D341Med (cell line): ENCODE measurements at regions not wholly inside any gene's neighbourhood (a gene's known extent, or its start where the extent isn't known, plus 50 kb on each side); places are given as distances from the start of the nearest gene placed in this dataset.
"Not testable (repeated sequence)": the region's sequence is repeated elsewhere in the genome, so short reads cannot be mapped to it uniquely, and the experiment has no call there.

Experiments used
- DNase-seq: peaks from one replicate; pipeline ENCODE4 v3.0.0; 2012; ENCODE audit warnings: low spot score

DNA sequence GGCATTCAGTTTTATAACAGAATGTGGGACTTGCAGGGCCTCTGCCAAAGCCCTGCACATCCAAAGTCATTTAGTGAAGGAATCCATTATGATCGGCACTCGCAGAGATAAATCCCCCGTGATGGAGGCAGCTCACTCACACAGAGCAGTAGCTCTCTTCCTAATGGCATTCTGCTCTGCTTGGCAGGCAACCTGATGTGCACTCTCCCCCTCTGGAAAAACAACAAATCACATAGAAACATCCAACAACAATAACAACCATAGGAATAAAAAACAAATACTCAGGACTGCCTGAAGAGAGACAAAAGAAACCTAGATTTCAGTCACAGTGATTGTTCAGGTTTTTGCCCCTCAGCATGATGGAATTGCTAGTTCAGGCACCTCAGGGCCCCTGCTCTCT lies 59.7 kb downstream of the NAA11 start:
- no peak for DNase-seq

DNA sequence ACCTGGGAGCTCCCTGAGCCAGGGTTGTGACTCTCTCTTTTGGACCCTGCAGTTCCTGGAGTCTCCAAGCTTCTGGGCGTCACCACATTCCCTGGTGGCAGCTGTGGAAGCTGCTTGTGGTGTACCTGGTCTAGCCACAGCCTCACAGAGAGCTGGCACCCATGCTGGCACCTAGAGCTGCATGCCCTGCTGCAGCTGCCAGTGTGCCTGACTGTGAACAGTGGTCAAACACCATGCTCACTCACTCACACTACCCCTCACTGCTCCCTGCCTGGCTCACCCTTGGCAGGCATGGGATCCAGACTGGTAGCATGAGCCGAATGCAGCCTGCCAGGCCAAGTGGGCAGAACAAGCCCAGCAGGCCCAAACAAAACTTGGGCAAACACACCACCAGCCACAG lies 66.6 kb downstream of the NAA11 start:
- DNase-seq, result no peak

DNA sequence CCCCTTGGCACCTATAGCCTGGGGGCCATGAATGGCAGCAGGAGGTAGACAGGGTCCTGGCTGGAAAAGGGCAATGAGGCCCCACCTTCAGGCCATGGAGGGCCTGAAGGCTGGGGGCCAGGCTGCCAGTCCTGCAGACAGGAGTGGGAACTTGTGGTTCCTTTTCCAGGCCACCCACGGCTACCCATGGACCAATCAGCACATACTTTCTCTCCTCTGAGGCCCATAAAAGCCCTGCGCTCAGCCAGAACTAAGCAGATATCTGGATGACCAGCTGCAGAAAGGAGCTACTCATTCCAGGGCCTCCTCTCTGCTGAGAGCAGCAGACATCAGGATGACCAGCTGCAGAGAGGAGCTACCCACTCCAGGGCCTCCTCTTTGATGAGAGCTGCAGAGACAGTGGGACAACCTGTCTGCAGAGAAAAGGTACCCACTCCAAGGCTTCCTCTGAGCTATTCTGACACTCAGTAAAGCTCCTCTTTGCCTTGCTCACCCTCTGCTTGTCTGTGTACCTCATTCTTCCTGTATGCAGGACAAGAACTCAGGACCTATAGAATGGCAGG lies 67.2 kb downstream of the NAA11 start:
- DNase-seq, result no peak

DNA sequence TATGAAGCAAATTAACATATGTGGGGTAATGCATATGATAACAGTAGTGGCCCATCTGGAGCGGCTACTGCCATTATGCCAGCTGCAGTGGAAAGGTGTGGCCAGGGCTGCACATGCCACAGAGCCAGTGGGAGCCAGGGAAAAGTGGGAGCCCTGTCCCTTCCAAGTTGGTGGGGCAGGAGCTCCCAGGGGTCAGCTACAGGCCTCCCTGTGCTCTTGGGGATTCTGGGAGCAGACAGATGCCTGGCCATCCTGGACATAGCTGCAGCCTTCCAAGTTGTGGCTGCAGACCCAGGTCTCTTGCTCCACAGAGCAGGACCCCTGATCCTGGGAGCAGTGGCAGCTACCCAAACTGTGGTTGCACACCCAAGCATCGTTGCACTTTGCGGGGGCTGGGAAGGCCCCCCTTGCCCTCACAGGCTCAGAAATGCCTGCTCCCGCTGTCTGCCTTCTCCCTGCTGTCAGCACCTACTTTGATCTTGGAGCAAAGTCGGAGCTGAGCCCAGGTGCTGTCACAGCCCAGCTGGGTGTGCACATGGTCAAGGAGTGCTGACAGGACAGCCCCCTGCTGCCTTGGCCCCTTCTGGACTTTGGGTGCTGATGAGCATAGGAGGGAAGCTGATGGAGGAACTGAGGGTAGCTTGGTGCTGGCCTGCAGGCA lies 67.8 kb downstream of the NAA11 start:
- no peak for DNase-seq

DNA sequence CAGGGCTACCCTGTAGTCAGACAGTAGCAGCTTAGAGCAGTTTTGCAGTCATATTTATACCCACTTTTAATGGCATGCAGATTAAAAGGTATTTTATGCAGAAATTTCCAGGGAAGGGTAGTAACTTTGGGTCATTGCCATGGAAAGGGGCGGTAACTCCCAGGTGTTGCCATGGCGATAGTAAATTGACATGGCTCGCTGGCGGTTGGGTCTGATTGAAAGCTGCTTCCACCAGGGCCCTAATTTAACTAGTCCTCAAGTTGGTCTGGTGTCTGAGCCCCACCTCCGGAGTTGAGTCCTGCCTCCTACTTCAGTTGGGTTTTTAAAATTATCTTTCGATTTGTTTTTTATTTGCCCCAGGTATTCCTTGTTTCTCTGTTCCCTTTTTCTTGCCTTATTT lies 70.1 kb downstream of the NAA11 start:
- no peak for DNase-seq

DNA sequence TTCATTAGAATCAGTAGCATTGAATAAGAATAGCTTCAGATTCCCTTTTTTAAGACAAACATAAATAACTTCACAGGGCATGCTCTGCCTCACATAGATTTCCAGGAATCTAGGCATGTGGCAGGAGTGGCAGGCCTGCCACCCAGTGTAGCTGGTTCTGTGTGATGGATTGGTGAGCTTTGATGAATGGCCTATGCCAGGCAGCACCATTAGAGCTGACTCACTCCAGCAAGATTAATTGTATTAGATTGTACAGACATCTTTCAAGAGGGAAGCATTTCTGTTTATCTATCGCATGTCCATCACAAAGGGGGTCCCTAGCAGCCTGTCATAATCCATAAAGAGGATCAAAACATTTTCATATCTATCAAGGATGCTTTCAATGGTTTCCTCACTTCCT lies 71.9 kb downstream of the NAA11 start:
- DNase-seq, result no peak

DNA sequence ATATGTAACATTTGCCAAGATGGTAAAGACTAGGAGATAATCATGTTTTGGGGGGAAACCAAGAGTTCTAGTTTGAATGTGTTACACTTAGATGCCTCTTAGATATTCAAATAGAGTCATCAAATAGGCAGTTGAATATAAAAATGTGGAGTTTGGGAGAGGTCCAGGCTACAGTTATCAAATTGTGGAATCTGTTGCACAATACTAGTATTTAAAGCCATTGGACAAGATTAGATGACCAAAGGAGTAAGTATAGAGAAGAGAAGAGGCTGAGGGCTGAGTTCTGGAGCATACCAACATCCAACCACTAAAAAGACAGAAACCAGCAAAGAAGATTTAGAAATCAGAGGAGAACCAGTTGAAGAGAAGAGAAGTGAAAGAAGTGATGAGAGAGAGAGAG lies 72.7 kb downstream of the NAA11 start:
- no peak for DNase-seq

DNA sequence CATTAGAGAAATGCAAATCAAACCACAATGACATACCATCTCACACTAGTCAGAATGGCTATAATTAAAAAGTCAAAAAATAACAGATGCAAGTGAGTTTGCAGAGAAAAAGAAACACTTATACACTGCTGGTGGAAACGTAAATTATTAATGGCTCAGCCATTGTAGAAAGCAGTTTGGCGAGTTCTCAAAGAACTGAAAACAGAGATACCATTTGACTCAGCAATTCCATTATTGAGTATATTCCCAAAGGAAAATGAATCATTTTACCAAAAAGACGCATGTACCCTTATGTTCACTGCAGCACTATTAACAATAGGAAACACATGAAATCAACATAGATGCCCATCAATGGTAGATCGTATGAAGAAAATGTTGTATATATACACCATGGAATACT lies 75.0 kb downstream of the NAA11 start:
- no peak for DNase-seq

DNA sequence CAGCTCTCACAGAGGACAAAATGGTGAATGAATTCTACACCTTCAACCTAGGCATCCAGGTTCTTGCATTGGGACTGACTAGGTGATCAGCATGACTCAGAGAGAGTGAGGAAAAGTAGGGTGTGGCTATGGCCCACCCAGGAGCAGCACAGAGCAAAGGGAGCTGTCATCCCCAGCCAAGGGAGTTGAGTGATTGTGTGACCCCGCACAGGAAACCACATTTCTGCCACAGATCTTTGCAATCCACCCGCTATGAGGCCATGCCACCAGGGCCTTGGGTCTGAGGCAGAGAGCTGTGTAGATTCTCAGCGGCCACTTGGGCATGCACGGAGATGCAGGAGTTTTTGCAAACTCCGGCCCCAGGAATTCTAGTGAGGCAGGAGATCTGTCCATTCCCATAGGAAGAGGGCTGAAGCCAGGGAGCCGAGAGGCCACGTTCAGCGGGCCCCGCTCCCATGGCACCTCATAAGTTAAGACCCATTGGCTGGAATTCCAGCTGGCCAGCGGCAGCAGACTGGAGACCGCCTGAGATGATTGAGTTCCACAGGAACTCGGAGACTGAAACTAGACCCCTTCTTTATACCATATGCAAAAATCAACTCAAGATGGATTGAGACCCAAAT lies 75.9 kb downstream of the NAA11 start:
- DNase-seq, result no peak

DNA sequence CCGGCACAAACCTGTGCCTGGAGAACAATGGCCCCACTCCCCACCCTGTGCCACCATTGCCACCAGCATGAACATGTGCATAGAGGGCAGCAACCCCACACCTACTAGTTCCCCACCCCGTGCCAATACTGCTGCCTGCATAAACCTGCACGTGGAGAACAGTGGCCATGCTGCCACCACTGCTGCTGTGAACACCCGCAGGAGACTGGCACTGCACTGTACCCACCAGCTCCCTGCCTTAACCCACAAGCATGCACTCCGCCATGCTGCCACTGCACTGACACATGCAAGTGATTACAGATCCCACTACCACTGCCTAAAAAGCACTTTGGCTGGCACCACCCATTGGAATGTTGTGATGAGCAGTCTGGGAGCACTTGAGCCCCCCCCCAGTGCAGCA lies 77.3 kb downstream of the NAA11 start:
- no peak for DNase-seq

DNA sequence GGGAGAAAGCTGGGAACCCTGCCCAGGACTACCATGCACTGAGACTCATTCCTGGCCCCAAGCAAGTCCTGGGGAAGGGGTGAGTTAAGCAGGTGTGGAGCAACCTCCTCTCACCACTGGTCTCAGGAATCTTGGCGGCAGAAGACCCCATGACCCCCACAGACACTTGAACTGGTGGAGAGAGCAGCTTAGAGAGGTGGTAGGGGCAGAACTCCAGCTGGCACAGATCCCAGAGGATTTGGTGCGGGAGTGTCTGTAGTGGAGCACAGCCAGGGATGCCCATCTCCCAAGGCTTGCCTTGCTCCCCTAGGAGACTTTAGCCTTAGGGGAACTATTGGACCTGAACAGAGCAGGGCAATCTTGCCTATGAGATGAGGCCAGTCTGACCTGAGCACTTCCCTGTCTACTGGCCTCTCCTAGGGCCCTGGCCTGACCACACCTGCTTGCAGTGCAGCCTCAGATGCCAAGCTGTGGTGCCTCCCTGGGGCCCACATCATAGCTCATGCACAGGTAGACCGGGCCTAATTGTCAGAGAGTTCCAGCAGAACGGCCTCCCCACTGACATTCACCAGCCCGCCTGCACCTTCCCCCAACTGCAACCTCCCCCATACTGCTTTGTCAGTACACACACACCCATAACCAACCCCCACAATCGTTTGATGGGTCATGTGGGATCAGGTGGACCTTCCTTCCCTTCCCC lies 78.0 kb downstream of the NAA11 start:
- no peak for DNase-seq

DNA sequence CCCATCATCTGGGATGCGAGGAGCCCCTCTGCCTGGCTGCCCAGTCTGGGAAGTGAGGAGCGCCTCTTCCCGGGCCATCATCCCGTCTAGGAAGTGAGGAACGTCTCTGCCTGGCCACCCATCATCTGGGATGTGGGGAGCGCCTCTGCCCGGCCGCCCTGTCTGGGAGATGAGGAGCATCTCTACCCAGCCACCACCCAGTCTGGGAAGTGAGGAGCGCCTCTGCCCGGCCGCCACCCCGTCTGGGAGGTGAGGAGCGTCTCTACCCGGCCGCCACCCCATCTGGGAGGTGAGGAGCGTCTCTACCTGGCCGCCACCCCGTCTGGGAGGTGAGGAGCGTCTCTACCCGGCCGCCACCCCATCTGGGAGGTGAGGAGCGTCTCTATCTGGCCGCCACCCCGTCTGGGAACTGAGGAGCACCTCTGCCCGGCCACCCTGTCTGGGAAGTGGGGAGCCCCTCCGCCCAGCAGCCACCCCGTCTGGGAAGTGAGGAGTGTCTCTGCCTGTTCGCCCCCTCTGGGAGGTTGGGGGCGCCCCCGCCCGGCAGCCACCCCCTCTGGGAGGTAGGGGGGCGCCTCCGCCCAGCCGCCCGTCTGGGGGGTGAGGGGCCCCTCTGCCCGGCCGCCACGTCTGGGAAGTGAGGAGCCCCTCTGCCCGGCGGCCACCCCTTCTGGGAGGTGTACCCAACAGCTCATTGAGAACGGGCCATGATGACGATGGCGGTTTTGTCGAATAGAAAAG lies 80.5 kb downstream of the NAA11 start:
- DNase-seq, result not testable (repeated sequence)

DNA sequence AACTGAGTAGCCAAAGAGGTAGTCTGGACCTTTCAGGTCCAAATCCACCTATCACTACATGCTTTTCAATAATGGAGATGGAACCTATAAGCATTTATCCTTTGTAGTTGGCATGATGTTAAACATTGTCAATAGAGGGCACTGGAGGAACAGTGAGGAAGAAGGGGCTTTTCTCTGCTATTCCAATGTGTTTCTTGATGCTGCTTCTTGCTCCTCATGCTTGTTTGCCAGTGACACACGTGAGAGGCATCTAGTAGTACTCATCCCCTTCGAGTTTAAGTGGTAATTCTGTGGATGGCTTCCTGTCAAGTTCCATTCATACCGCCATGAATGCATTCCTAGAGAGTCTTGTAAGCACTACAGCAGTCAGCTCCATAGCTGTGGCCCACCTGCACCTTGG lies 84.0 kb downstream of the NAA11 start:
- DNase-seq, result no peak

DNA sequence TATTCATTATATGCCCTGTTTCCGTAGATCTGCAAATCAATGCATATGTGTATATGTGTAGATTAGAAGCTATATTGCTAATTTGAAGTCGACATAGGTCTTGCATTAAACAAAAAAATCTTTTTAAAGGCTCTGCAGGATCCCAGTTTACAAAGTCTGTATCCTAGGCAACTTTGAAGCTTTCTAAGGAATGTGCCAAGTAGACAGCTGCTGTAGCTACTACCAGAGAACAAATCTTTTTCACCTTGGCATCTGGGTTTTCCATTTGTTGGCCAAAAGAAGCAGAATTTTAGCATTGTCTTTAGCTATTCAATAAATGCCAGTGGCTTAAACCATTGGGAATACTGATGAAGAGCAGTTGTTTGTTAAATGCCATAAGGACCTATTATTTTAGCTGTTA lies 88.0 kb downstream of the NAA11 start:
- no peak for DNase-seq

DNA sequence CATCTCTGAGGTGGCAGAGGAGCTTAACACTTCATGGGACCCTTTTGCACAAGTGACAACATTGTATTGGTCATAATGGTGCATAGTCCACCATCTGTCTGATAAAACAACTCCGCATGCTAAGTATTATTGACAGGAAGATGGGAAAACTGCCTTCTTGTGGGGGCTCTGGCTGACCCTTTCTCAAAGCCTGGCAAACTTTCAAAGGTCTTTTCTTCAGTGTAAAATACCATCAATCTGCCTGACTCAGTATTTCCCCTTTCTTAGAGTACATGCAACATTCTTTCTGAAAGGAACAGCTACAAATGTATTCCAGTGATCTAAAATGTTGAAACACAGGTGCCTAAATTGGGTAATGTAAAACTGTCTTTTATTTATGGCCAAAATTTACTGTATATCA lies 89.1 kb downstream of the NAA11 start:
- no peak for DNase-seq

DNA sequence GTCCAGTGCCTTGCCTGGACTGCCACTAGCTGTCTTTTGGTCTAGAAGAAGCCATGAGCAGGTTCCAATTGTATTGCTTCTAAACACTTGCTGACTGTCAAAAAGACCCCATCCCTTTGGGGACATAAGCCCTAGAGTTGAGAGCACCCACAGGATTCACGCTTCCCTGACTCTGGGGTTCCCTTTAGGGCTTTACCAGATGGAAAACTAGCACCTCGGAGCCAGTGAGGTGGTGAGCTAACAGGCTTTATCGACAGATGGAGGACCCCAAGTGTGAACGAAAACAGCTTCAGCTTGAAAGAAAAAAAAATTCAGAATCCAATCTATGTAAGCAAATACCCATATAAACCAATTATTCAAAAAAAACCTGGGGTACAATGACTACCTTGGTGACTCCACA lies 90.8 kb downstream of the NAA11 start:
- DNase-seq, result no peak

DNA sequence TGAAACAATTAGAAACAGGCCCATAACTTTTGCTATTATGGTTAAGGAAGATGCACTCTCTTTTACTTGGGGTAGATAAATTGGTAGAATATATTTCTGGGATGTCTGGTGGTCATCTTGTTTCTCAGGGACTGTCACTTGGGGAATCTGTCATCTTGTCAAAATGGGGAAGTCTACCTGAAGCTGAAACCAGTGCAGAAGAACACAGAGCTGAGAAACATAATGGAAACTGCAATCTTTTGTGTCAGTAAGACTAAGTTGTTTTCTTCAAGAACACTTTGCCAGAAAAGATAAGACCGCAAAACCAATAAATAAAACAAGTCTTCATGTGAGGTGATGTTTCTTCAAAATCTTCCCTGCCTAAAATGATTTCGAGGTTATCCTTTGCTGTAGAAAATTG lies 92.0 kb downstream of the NAA11 start:
- DNase-seq, result no peak

DNA sequence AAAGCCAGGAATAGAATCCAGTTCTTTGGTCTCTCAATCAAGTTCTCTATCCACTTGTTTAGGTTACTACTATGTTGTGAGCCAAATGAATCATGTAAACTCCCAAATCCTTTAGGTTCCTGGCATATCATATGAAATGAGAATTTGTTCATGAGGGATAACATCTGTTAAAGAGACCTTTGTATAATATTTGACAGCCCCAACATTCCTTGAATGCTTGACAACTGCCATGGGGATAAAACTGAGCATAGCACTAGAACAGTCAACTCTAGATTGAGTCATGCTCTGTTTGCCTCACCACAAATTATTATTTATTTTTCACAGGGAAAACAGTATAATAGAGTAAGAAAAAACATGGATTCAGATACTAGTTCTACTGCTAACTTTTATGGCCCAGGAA lies 93.3 kb downstream of the NAA11 start:
- DNase-seq, result no peak

DNA sequence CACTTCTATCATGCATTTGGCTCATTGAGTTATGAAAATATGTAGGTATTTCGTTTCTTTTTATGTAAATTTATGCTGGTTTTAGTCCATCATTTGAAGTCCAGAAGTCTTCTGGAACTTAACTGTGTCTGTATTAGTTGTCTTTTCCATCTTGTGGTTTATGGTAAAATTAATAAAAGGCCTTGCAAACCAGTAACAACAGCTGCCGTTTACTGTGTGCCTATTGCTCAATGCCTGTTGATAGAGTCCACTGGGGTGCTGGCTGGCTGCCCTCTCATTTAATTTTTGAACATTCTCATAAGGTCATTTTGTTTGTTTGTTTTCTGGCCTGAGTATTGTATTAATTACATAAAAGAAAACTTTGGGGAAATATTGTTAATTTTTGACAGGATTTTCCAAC lies 98.0 kb downstream of the NAA11 start:
- DNase-seq, result no peak

DNA sequence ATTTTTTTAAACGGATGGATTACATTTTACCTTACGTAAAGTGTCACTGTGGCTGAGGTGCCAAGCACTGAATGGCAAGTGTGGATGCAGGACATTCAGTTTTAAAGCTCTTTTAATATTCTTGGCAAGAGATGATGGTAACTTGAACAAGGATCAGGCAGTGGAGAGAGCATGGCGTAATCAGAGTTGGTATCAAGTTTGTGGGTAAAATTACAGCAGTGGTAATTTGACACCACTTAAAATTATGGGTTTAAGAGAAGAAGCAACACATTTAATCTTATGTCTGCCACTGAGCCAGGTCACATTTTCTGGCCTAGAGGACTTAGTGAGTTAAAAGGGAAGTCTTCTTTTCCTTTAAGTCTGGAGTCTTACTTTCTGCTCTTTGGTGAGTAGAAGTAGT lies 100.5 kb downstream of the NAA11 start:
- no peak for DNase-seq

DNA sequence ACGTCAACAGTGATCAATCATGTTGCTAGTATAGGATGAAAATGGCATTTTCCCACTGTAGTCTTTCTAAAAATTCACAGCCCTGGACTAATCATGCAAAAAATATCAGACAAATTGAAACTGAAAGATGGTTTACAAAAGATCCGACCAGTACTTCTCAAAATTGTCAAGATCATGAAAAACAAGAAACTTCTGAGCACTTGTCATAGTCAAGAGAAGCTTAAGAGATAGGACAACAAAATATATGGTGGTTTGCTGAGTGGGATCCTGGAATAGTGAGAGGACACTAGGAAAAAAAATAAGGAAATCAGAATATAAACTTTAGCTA lies 101.1 kb downstream of the NAA11 start:
- DNase-seq, result no peak

DNA sequence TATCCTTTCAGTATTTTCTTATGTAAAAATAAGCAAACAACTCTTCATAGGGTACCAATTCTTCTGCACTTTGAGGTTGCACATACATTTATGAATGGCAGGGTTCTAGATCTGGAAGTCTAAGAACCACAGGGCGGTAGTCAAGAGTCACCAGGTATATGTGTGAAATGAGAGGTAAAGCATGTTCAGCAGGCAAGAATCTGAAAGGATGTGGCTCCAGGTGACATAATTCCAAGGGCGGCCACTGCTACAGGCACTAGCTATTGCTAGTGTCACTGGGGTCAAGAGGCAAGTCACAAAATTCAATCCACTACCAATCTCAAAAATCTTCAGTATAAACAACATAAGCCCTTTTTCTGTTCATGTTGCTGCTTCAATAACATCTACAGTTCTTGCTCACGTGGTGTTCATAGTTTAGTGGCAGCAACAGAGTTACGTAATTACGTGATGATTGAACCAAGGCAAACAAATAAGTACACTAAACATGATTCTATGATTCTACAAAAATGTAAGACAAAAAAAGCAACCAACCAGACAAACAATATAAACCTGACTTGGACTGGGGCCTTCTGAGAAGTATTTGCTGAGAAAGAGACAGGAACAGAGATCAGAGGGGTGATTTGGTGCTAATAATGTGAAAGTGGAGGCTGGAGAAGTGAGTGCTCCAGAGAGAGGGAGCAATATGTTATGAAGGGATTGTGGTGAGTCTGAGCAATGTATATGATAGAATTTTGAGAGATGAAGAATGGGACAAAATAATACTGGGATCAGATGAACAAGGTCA lies 101.7 kb downstream of the NAA11 start:
- no peak for DNase-seq
